ENCODE measurements at regions not wholly inside any gene's neighbourhood (a gene's known extent, or its start where the extent isn't known, plus 50 kb on each side); places are given as distances from the start of the nearest gene placed in this dataset.

- DNase-seq: no peak
These were observed 388.5 kb upstream of the ZNF507 start for GRCh38 chr19:31956771-31957392.

- no peak for DNase-seq
These were observed 387.7 kb upstream of the ZNF507 start for GRCh38 chr19:31957711-31958110.

- no peak for DNase-seq
These were observed 385.8 kb upstream of the ZNF507 start for GRCh38 chr19:31959527-31960018.

GRCh38 chr19:31960474-31960873 lies 384.9 kb upstream of the ZNF507 start:
- no peak for DNase-seq

- DNase-seq: no peak
These were observed 384.2 kb upstream of the ZNF507 start for GRCh38 chr19:31961191-31961590.

- DNase-seq: no peak
These were observed 383.7 kb upstream of the ZNF507 start for GRCh38 chr19:31961667-31962066.

GRCh38 chr19:31962561-31962996 lies 382.8 kb upstream of the ZNF507 start:
- DNase-seq: no peak

- DNase-seq: no peak
These were observed 381.7 kb upstream of the ZNF507 start for GRCh38 chr19:31963746-31964145.

GRCh38 chr19:31969016-31969415 lies 376.4 kb upstream of the ZNF507 start:
- DNase-seq: no peak

- DNase-seq: no peak
These were observed 375.4 kb upstream of the ZNF507 start for GRCh38 chr19:31970027-31970461.

- no peak for DNase-seq
These were observed 371.1 kb upstream of the ZNF507 start for GRCh38 chr19:31974290-31974689.

- no peak for DNase-seq
These were observed 370.5 kb upstream of the ZNF507 start for GRCh38 chr19:31974941-31975340.

- no peak for DNase-seq
These were observed 369.9 kb upstream of the ZNF507 start for GRCh38 chr19:31975461-31975860.

GRCh38 chr19:31976775-31977536 lies 368.5 kb upstream of the ZNF507 start:
- no peak for DNase-seq

- DNase-seq: no peak
These were observed 366.0 kb upstream of the ZNF507 start for GRCh38 chr19:31979362-31979761.

GRCh38 chr19:31979949-31980670 lies 365.3 kb upstream of the ZNF507 start:
- no peak for DNase-seq

- DNase-seq: no peak
These were observed 364.6 kb upstream of the ZNF507 start for GRCh38 chr19:31980796-31981195.

GRCh38 chr19:31981545-31981944 lies 363.9 kb upstream of the ZNF507 start:
- DNase-seq: no peak

GRCh38 chr19:31983647-31984046 lies 361.8 kb upstream of the ZNF507 start:
- DNase-seq: no peak

- DNase-seq: no peak
These were observed 360.3 kb upstream of the ZNF507 start for GRCh38 chr19:31985001-31985605.

- DNase-seq: no peak
These were observed 358.5 kb upstream of the ZNF507 start for GRCh38 chr19:31986951-31987350.

GRCh38 chr19:31988256-31988655 lies 357.2 kb upstream of the ZNF507 start:
- no peak for DNase-seq

- DNase-seq: no peak
These were observed 353.3 kb upstream of the ZNF507 start for GRCh38 chr19:31991984-31992655.

Data from central memory CD4-positive, alpha-beta T cell (primary cell).